CD4-positive, alpha-beta T cell treated with Interleukin-17A for 1 hour (primary cell): ENCODE measurements at regions not wholly inside any gene's neighbourhood (a gene's known extent, or its start where the extent isn't known, plus 50 kb on each side); places are given as distances from the start of the nearest gene placed in this dataset.

Source experiments
- DNase-seq: peaks from one replicate; pipeline ENCODE4 v3.0.0-alpha.2; 2020

DNA sequence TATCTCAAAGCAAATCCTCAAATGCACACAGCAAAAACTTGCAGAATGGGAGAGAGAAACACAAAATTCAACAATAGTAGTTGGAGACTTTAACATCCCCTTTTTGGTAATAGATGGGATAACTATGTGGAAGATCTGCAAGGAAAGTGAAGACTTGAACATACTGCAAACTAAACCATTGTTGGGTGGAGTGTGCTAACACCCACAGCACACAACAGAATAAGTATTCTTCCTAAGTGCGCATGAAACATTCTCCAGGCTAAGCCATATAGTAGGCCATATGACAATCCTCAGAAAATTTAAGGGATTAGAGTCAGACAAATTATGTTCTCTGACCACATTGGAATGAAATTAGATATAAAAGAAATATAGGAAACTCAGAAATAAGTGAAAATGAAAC is 230.6 kb downstream of the FBXO15 start:
- DNase-seq = no peak

GRCh38 chr18:73913505-73913904 is 234.1 kb downstream of the FBXO15 start:
- no peak for DNase-seq

DNA sequence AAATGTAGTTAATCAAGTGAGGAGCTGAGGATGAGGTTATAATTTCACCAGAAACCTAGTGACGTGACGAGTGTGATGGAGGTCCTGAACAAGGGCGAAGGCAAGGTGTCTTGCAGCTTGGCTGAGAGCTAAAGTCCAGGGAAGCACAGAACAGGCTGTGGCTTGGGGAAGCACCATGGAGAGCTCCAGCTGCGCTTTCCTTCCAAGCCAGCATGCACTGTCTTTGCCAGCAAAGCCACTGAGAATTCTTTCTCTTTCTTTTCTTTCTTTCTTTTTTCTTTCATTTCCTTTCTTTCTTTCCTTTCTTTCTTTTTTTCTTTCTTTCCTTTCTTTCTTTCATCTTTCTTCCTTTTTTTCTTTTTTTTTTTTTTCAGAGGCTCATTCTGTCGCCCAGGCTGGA is 239.3 kb downstream of the FBXO15 start:
- DNase-seq = no peak

GRCh38 chr18:73901566-73901965 is 246.1 kb downstream of the FBXO15 start:
- DNase-seq = no peak

GRCh38 chr18:73901151-73901550 is 246.5 kb downstream of the FBXO15 start:
- DNase-seq = no peak

DNA sequence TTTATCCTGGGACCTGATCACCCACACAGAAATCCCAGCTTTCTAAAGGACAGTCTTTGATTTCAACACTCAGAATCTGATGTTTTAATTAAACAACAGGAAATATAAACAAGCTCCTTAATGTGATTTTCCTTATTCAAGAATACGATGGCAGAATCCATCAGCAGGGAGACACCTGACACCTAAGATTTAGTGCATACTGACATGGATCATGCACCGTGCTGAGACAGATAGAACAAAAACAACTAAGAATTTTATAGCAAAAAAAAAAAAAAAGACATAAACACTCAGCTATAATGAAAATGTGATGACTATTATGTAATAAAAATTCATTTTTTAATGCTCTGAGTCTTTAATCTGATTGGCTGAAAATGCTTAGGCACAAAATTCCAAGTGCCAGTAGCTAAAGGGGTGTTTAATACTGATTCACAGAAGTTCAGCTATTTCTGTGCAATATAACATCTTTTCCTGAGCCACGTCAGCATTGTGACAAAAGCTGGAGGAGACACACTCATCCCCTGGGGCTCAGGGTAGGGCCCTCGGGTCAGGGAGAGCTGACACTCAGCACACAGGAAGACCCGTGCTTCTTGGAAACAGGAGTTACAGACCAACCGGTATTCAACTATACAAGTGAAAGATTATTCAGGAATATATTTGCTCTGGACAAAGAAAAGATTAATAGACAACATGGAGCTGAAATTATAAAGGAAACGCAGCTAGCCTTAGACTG is 247.4 kb downstream of the FBXO15 start:
- DNase-seq = no peak

DNA sequence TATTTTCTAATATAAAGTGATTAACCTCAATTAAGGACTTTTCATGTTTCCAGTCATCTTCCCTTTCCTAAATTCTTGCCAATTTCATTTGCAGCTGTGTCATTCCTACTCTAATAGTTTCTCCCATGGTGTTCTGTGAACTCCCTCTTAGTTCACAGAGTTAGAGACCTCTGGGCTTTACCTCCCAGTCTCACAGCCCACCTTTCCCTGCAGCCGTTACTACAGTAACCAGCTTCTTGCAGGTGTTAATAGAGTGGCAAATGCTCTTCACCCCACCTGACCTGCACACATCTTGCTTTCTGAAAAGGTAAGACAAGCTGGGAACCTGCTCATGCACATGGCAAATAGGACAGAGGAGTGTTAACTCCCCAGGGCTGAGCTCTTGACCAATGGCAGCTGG is 250.1 kb downstream of the FBXO15 start:
- no peak for DNase-seq

DNA sequence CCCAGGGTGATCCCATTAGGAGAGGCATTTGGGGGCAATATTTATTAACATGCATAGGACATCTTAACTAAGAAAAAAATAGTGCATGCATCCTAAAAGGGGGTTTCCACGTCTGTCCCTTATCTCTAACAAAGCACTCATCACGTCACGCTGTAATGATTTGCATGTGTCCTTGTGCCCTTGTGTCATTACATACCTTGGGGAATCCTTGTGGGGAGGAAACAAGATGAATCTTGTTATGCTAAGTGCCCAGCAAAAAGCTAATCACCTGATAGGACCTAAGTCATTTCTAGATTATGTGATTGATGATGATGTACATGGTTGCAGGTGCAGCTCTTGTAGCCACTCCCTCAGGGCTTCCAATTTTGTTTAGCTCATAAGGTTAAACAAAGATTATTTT is 250.9 kb downstream of the FBXO15 start:
- DNase-seq = no peak

GRCh38 chr18:73895701-73896100 is 251.9 kb downstream of the FBXO15 start:
- no peak for DNase-seq

DNA sequence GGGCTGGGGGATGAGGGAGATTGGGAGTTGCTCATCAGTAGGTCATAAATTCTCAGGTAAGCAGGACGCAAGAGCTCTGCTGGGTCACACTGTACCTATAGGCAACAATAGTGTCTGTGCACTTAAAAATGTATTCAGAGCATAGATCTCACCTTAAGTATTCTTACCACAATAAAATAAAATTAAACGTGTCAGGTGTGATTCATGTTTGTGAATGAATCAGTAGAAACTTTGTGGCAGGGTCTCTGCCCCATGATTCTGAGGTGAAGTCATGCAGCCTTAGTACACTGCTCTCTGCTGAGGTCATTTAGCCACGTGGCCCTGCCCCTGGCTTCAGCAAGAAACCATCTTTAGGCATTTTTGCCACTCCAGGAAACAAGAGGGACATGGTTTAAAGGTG is 253.8 kb downstream of the FBXO15 start:
- DNase-seq = no peak

DNA sequence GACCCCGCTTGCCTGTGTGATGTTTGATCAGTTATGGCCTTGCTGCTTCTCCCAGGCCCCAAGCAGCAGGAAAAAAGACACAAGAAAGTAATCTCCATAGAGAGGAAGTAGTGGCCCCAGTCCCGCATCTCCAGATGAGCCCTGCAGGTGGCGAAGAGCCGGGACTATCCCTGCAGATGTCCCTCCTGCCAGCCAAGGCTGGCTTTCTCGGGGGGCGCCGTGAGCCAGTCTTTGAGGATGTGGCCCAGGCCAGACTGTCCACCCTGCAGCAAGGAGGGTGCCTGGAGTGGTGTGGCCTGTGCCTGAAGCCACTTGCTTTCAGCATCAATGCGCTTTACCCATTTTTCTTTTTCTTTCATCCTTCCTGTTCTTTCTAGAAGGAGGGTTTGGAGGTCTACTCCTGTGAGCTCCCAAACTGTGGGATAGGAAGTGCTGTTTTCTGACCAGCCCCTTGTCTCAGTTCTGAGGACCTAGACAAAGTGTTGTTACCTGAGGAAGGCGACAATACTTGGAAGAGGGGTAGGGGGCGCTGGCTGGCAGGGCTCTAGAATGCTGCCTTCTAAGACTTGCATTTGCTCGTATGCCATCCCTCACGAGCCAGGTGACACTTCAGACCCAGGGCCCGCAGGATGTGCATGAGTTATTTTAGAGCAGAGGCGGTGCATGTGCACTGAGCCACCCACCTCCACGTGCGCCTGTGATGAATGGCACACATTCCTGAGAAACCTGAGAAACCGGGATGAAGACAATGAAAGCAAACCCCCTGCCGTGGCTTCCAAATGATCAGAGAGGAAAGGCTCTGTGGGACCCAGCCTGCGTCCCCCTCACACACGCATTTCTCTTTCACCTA is 255.8 kb downstream of the FBXO15 start:
- DNase-seq = no peak

GRCh38 chr18:73888565-73888964 is 259.1 kb downstream of the FBXO15 start:
- no peak for DNase-seq

GRCh38 chr18:73887801-73888200 is 259.8 kb downstream of the FBXO15 start:
- DNase-seq = no peak

DNA sequence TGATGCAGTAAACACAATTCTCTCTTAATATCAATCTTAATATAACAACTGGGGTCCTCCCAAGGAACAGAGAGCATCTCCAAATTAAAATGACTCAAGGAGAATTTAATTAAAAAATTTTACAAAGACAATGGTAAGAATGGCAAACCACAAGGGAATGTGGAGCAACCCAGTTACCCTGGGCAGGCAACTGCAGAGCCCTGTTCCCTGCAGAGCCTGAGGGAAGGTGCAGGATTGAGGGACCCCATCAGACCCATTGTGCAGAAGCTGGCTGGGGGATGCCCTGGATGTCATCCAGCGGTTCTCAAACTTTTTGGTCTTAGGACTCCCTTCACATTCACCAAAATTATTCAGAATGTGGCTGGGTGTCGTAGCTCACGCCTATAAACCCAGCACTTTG is 262.8 kb downstream of the FBXO15 start:
- no peak for DNase-seq

DNA sequence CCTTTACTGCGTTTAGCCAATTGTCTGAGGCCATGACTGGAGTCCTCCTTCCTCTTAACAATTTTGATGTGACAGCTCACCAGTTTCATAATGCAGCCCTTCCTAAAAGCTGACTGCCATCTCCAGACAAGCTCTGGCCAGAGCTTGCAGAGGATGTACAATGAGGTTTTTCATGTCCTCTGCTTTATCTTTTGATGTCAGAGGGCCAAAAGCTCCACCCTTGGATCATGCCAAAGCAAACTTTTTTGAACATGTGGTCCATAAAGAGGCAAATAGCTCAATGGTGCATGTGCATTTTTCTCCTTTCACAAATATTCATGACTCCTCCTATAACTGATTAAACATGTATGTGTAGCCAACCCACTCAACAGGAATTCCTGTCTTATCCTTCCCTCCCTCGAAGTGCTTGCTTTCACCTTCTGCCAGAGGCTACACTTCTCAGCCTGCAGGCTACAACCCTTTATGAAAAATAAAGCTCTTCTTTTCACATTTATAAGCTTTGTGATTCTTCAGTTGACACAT is 266.2 kb downstream of the FBXO15 start:
- no peak for DNase-seq

- no peak for DNase-seq
Measured at GRCh38 chr18:73880387-73880786, 267.2 kb downstream of the FBXO15 start.

GRCh38 chr18:73879766-73880165 is 267.9 kb downstream of the FBXO15 start:
- DNase-seq = no peak

DNA sequence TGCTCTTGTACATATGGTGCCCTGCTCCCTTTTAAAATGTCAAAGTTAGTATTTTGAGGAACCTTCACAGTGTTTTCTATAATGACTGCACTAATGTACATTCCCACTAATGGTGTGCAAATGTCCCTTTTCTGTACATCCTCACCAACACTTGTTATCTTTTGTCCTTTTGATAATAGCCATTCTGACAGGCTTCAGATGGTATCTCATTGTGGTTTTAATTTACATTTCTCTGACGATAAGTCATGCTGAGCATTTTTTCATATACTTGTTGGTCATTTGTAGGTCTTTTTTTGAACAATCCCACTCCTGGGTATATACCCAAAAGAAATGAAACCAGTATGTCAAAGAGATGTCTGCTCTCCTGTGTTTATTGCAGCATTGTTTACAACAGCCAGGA is 268.3 kb downstream of the FBXO15 start:
- DNase-seq = no peak

- no peak for DNase-seq
Measured at GRCh38 chr18:73869182-73869581, 278.5 kb downstream of the FBXO15 start.

DNA sequence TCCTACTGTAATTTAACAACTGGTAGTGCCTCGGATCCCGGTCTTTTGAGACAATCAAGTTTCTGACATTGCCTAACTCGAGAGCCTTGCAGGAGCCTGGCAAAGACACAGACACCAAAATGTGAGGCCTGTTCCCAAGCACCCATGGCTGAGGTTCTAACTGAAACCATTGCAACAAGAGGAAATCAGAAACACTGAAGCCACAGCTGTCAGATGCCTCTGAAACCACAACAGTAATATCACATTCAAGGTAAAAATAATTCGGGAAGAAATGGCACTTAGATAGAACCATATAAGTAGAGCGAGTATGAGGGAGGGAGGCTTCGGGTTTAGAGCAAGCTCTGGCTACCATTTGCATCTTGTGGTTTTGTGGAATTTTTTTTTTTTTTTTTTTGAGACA is 285.9 kb downstream of the FBXO15 start:
- no peak for DNase-seq

GRCh38 chr18:73859837-73860397 is 287.7 kb downstream of the FBXO15 start:
- DNase-seq = no peak

DNA sequence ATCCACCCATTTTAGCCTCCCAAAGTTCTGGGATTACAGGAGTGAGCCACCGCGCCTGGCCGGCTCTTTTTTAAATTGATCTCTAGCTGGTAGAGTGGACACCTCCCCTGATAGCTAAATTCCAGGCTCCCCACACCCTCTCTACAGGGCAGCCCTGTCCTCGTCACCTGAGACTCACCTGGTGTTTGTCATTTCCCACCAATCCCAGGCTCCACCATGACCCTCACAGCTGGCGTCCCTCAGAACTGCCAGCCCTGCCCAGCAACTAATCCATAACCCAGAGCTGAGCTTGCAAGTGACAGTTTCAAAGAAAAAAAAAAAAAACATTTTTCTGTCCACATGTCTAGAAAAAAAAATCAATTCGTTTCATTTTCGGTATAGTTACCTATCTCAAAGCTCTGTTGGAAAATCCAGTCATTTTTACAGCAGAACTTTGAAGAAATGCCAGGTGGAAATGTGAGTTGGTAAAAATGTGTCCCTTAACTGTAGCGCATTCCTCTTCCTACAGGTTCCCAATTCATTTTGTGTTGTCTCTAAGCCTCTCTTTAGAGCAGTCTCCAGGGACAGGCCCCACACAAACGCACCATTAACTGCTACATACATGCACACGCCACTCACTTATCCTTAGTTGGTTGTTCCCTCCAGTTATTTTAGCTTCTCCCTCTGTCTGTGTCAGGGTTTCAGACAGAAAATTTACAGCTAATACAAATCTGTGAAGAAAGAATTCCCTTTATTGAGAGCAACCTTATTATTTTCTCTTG is 294.7 kb downstream of the FBXO15 start:
- no peak for DNase-seq

DNA sequence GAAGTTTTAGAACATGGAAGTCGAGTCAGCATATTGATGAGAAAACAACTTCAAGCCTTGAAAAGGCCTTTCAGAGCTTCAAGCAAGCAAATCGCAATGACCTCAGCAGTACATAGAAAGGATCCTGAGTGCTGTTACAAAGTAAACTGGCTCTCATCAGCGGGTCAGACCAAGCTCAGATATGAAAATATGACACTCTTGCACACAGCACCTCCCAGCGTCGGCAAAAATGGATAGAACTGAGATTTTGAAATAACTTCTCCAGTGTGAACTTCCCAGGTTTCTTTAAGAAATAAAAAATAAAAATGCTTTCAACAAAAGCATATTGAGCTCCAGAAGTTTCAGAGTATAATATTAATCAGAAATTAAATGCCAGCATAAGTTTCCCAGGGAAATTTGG is 296.9 kb downstream of the FBXO15 start:
- no peak for DNase-seq
